ENCODE measurements at regions not wholly inside any gene's neighbourhood (a gene's known extent, or its start where the extent isn't known, plus 50 kb on each side); places are given as distances from the start of the nearest gene placed in this dataset.
"Not testable (repeated sequence)": the region's sequence is repeated elsewhere in the genome, so short reads cannot be mapped to it uniquely, and the experiment has no call there.

DNA sequence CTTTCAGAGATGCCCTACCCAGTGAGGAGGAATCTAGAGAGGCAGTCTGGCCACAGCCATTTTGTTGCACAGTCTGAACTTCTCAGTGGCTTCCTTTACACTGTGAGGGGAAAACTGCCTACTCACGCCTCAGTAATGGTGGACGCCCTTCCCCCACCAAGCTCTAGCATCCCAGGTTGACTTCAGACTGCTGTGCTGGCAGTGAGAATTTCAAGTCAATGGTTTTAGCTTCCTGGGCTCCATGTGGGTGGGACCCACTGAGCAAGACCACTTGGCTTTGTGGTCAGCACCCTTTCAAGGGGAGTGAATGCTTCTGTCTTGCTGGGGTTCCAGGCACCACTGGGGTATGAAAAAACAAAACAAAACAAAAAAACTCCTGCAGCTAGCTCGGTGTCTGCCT, 663.2 kb upstream of the ZNF385D start:
- H4K91ac ChIP-seq (ENCODE audit: insufficient read length, low read depth, low read length): no peak overlapping the region
- H2BK12ac ChIP-seq (ENCODE audit: insufficient read length, low read depth, low read length): no peak overlapping the region
- H4K20me1 ChIP-seq (ENCODE audit: control insufficient read depth, insufficient read depth, insufficient read length): no peaks in the 10 kb centered on the region
- DNase-seq: no peak
- WGBS (ENCODE audit: extremely low coverage, insufficient read length, low lambda C conversion rate): no CpG with 5 or more reads among the region's 3 CpGs
- H3K79me2 ChIP-seq (ENCODE audit: insufficient read depth, low read length): no peaks in the 10 kb centered on the region
- no peak overlapping the region for H2AFZ ChIP-seq (ENCODE audit: low read length)
- no peak overlapping the region for H4K5ac ChIP-seq (ENCODE audit: insufficient read length, low read depth, low read length)
- no peak overlapping the region for H3K4ac ChIP-seq (ENCODE audit: low read depth, low read length)
- H3K4me2 ChIP-seq (ENCODE audit: insufficient read depth, insufficient read length, low read length): no peak overlapping the region
- H2BK15ac ChIP-seq (ENCODE audit: low read depth, low read length): no peak overlapping the region
- no peaks in the 10 kb centered on the region for H3K4me1 Mint-ChIP-seq
- no peaks in the 10 kb centered on the region; the same call in 1 of the 2 replicates for H3K27me3 Mint-ChIP-seq (ENCODE audit: low read depth)
- H3K14ac ChIP-seq (ENCODE audit: insufficient read depth, low read length): no peak overlapping the region
- peaks cover 5% of the 10 kb centered on the region for H3K9me3 ChIP-seq (ENCODE audit: control insufficient read depth, low read depth, low read length)
- H3K18ac ChIP-seq (ENCODE audit: insufficient read length, low read depth, low read length): no peak overlapping the region
- no peak overlapping the region for H3K4me3 Mint-ChIP-seq
- H3K27me3 ChIP-seq (ENCODE audit: insufficient read depth, low read length): no peaks in the 10 kb centered on the region
- no peak overlapping the region for H3K27ac ChIP-seq (ENCODE audit: insufficient read length, low read depth, low read length)
- no peak overlapping the region for H2BK120ac ChIP-seq (ENCODE audit: low read depth, low read length, poor library complexity, severe bottlenecking)
- peaks cover 15 to 16% of the 10 kb centered on the region in 2 experiments for H3K9me3 Mint-ChIP-seq
- TF ChIP-seq, protein P1, sequence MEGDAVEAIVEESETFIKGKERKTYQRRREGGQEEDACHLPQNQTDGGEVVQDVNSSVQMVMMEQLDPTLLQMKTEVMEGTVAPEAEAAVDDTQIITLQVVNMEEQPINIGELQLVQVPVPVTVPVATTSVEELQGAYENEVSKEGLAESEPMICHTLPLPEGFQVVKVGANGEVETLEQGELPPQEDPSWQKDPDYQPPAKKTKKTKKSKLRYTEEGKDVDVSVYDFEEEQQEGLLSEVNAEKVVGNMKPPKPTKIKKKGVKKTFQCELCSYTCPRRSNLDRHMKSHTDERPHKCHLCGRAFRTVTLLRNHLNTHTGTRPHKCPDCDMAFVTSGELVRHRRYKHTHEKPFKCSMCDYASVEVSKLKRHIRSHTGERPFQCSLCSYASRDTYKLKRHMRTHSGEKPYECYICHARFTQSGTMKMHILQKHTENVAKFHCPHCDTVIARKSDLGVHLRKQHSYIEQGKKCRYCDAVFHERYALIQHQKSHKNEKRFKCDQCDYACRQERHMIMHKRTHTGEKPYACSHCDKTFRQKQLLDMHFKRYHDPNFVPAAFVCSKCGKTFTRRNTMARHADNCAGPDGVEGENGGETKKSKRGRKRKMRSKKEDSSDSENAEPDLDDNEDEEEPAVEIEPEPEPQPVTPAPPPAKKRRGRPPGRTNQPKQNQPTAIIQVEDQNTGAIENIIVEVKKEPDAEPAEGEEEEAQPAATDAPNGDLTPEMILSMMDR (conservative IDR thresholded peaks at IDR 0.05): no peak
- H2AK5ac ChIP-seq (ENCODE audit: insufficient read length, low read length): no peak overlapping the region
- H3K23me2 ChIP-seq (ENCODE audit: insufficient read length, low read depth, low read length, poor library complexity, severe bottlenecking): no peaks in the 10 kb centered on the region
- H3T11ph ChIP-seq (ENCODE audit: low read length): no peak overlapping the region
- H3K79me1 ChIP-seq (ENCODE audit: insufficient read depth, low read depth, low read length, poor library complexity, severe bottlenecking): no peaks in the 10 kb centered on the region
- H3K9ac ChIP-seq (ENCODE audit: extremely low read depth, insufficient read length, low read length): no peak overlapping the region
- H4K8ac ChIP-seq (replicated peaks; ENCODE audit: insufficient read length, low read depth, low read length): no peak overlapping the region
- no peak overlapping the region for H2BK5ac ChIP-seq (ENCODE audit: insufficient read length, low read length)
- H3K36me3 Mint-ChIP-seq (ENCODE audit: insufficient read depth in 1 of 3, low read depth in 3 of 3): peaks cover 0 to 14% (median 0%) of the 10 kb centered on the region in 3 experiments; a peak in 4 of 7 replicates
- H3K23ac ChIP-seq (ENCODE audit: insufficient read length, low read depth, low read length): no peak overlapping the region
- H3K56ac ChIP-seq (ENCODE audit: insufficient read length, low read depth, low read length): no peak overlapping the region
- H3K27ac Mint-ChIP-seq: peak overlapping the region in 1 of 3 experiments; percentile 35; a peak in 1 of 7 replicates
- no peak overlapping the region for H2BK20ac ChIP-seq (ENCODE audit: low read depth, low read length, poor library complexity, severe bottlenecking)
- no peaks in the 10 kb centered on the region for H3K4me1 ChIP-seq (ENCODE audit: insufficient read depth, low read length)

DNA sequence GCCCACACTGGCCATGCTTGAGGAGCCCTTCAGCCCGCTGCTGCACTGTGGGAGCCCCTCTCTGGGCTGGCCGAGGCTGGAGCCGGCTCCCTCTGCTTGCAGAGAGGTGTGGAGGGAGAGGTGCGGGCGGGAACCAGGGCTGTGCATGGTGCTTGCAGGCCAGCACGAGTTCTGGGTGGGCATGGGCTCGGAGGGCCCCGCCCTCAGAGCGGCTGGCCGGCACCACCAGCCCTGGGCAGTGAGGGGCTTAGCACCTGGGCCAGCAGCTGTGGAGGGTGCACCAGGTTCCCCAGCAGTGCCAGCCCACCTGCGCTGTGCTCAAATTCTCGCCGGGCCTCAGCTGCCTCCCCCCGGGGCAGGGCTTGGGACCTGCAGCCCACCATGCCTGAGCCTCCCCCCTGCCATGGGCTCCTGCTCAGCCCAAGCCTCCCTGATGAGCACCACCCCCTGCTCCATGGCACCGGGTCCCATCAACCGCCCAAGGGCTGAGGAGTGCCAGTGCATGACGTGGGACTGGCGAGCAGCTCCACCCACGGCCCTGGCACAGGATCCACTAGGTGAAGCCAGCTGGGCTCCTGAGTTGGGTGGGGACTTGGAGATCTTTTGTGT, 665.9 kb upstream of the ZNF385D start:
- WGBS (ENCODE audit: extremely low coverage, insufficient read length, low lambda C conversion rate): no CpG with 5 or more reads among the region's 19 CpGs
- H3K79me2 ChIP-seq (ENCODE audit: insufficient read depth, low read length); H3K14ac ChIP-seq (ENCODE audit: insufficient read depth, low read length); H3K18ac ChIP-seq (ENCODE audit: insufficient read length, low read depth, low read length); H4K20me1 ChIP-seq (ENCODE audit: control insufficient read depth, insufficient read depth, insufficient read length); H3K27me3 ChIP-seq (ENCODE audit: insufficient read depth, low read length); H3K27ac ChIP-seq (ENCODE audit: insufficient read length, low read depth, low read length); H2BK120ac ChIP-seq (ENCODE audit: low read depth, low read length, poor library complexity, severe bottlenecking); H3K4me2 ChIP-seq (ENCODE audit: insufficient read depth, insufficient read length, low read length); H4K8ac ChIP-seq (replicated peaks; ENCODE audit: insufficient read length, low read depth, low read length); H3K4me1 ChIP-seq (ENCODE audit: insufficient read depth, low read length); H4K5ac ChIP-seq (ENCODE audit: insufficient read length, low read depth, low read length); H2BK5ac ChIP-seq (ENCODE audit: insufficient read length, low read length); H3K23ac ChIP-seq (ENCODE audit: insufficient read length, low read depth, low read length); H3K79me1 ChIP-seq (ENCODE audit: insufficient read depth, low read depth, low read length, poor library complexity, severe bottlenecking); DNase-seq; H3K9me3 ChIP-seq (ENCODE audit: control insufficient read depth, low read depth, low read length); H3K27me3 Mint-ChIP-seq (ENCODE audit: low read depth); H3K23me2 ChIP-seq (ENCODE audit: insufficient read length, low read depth, low read length, poor library complexity, severe bottlenecking); H2AK5ac ChIP-seq (ENCODE audit: insufficient read length, low read length); H3K4ac ChIP-seq (ENCODE audit: low read depth, low read length); H2BK12ac ChIP-seq (ENCODE audit: insufficient read length, low read depth, low read length); H3K4me1 Mint-ChIP-seq; H2BK20ac ChIP-seq (ENCODE audit: low read depth, low read length, poor library complexity, severe bottlenecking); H3K27ac Mint-ChIP-seq; H3K56ac ChIP-seq (ENCODE audit: insufficient read length, low read depth, low read length); H4K91ac ChIP-seq (ENCODE audit: insufficient read length, low read depth, low read length); H2BK15ac ChIP-seq (ENCODE audit: low read depth, low read length); H2AFZ ChIP-seq (ENCODE audit: low read length); H3K9ac ChIP-seq (ENCODE audit: extremely low read depth, insufficient read length, low read length); H3T11ph ChIP-seq (ENCODE audit: low read length); H3K4me3 Mint-ChIP-seq: not testable (repeated sequence)
- H3K9me3 Mint-ChIP-seq: peaks cover 15 to 16% of the 10 kb centered on the region in 2 experiments
- peaks cover 0 to 14% (median 0%) of the 10 kb centered on the region in 3 experiments; a peak in 4 of 7 replicates for H3K36me3 Mint-ChIP-seq (ENCODE audit: insufficient read depth in 1 of 3, low read depth in 3 of 3)
